Hepatic stellate cell (primary cell): ENCODE measurements at regions not wholly inside any gene's neighbourhood (a gene's known extent, or its start where the extent isn't known, plus 50 kb on each side); places are given as distances from the start of the nearest gene placed in this dataset.

Experiments
- DNase-seq: peaks from one replicate; pipeline ENCODE4 v3.0.0; 2011; ENCODE audit warnings: low spot score

DNA sequence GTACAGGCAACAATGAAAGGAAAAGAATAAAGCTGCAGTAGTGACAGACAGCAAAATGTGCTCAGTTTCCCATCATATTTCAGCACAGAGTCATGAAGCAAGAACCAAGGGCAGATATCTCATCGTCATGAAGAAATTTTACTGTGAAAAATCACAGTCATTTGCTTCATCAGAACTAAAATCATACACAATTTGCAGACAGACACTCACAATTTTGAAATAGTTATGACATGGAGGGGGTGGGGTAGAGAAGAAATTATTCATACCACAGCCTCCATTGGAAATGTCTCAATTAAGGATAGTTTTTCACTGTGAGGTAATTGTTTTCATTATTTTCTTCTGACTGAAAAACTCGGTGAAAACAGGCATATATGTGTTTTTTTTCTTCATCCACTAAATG lies 78.8 kb upstream of the CNTN3 start:
- DNase-seq, result no peak

DNA sequence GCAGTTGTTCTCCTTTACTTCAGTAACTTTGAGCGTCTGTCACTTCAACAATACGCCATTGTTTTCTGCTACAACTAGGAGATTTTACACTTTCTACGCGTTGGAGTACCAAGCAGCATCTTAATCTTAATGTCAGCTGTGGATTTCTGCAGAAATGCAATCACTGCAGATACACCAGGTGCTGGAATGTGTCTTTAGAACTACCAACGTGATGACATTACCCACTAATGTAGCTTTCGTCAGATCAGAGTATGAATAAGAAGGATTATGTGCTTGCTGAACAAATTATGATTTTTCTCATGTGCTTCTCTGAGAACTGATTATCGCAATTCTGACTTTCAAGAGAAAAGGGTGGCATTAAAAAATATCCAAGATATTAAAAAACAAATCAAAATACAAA lies 77.5 kb upstream of the CNTN3 start:
- no peak for DNase-seq

DNA sequence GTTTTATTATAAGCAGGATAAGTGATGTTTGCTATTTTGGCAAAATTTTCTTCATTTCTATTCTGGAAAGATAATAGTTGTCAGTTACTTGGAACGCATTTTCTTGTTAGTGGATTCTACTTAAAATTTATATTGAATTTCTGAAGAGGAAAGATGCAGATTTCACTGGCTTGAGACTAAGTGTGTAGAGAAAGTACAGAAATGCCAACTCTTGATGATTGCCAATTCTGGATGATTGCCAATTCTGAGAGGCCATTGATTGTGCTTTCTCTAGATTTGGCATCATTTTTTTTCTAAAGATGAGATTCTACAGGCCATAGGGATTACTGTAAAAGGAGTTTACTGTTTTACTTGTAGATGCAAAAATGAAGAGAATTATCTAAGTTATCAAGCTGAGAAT lies 58.9 kb upstream of the CNTN3 start:
- DNase-seq, result no peak

DNA sequence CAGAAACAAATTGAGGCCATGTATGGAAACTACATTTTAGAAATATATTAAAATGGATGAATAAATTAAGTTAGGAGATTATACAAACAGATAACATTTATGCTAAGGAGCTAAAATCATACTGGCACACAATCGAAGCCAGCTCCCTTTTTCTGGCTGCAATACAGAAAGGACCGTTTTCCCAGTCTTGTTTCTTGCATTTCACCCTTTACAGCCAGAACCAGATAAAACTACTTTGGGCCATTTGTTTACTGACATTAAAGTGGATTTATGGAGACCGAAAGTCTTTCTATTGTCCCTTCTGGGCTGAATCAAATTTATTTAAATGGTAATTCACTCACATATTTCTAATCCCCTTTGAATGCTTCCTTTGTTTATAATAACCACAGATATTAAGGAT lies 50.1 kb upstream of the CNTN3 start:
- no peak for DNase-seq
